Spleen (tissue), 7 donors: ENCODE measurements at regions not wholly inside any gene's neighbourhood (a gene's known extent, or its start where the extent isn't known, plus 50 kb on each side); places are given as distances from the start of the nearest gene placed in this dataset.

Experiments used
- POLR2A ChIP-seq, 3 donors: fragments of 450-650 bp; IDR thresholded peaks; one replicate each; pipeline ENCODE4 v1.5.1; 2017; ENCODE audit warnings: antibody characterized with exemption in 3 of 3, mild to moderate bottlenecking in 1 of 3
- POLR2AphosphoS5 ChIP-seq, 3 donors: sonication (generic); formaldehyde crosslinking; IDR thresholded peaks; one replicate each; pipeline ENCODE4 v1.5.1; 2017; ENCODE audit warnings: antibody characterized with exemption in 3 of 3
- TF ChIP-seq, protein P1 (sequence below), 11 experiments: fragments of 200-600 bp in 7 of 11; fragments of 450-650 bp in 4 of 11; sonication (generic) in 4 of 11; IDR thresholded peaks in 8 of 11; conservative IDR thresholded peaks in 3 of 11; 1 replicate in 7 of 11; 2 replicates in 4 of 11; pipeline versions ENCODE4 v1.4.0 to v1.8.0; 2016 to 2021; ENCODE audit warnings: antibody characterized with exemption in 11 of 11, inconsistent platforms in 4 of 11, mild to moderate bottlenecking in 1 of 11
- donor health status: DM: no; HTN: no; CAD: no; lungs with moderate emphysema.
- donor health status: DM: no; HTN: no; CAD: no.
- donor health status: DM: no; HTN: no; CAD: no.

GRCh38 chr7:101690061-101690460 is 61.0 kb upstream of the MYL10 start:
- TF ChIP-seq, protein P1, sequence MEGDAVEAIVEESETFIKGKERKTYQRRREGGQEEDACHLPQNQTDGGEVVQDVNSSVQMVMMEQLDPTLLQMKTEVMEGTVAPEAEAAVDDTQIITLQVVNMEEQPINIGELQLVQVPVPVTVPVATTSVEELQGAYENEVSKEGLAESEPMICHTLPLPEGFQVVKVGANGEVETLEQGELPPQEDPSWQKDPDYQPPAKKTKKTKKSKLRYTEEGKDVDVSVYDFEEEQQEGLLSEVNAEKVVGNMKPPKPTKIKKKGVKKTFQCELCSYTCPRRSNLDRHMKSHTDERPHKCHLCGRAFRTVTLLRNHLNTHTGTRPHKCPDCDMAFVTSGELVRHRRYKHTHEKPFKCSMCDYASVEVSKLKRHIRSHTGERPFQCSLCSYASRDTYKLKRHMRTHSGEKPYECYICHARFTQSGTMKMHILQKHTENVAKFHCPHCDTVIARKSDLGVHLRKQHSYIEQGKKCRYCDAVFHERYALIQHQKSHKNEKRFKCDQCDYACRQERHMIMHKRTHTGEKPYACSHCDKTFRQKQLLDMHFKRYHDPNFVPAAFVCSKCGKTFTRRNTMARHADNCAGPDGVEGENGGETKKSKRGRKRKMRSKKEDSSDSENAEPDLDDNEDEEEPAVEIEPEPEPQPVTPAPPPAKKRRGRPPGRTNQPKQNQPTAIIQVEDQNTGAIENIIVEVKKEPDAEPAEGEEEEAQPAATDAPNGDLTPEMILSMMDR (IDR thresholded peaks at IDR 0.05 in 8 of 11, conservative IDR thresholded peaks at IDR 0.05 in 3 of 11), result no peak
- no peak for TF ChIP-seq POLR2A (IDR thresholded peaks at IDR 0.05)
- no peak for TF ChIP-seq POLR2AphosphoS5 (IDR thresholded peaks at IDR 0.05)
